Type B pancreatic cell (in vitro differentiated cells): ENCODE measurements at regions not wholly inside any gene's neighbourhood (a gene's known extent, or its start where the extent isn't known, plus 50 kb on each side); places are given as distances from the start of the nearest gene placed in this dataset.

Source experiments
- DNase-seq: peaks from one replicate; pipeline ENCODE4 v3.0.0; 2021; ENCODE audit warnings: mixed read lengths; ENCODE audit not compliant: unreplicated experiment; ENCODE audit errors: extremely low spot score
- H3K27ac Mint-ChIP-seq: 2 replicates; pipeline ENCODE4 v1.8.0; 2021; ENCODE audit warnings: mild to moderate bottlenecking, mixed read lengths
- H3K27me3 Mint-ChIP-seq: 2 replicates; pipeline ENCODE4 v1.8.0; 2021; ENCODE audit warnings: mixed read lengths
- H3K36me3 Mint-ChIP-seq: 2 replicates; pipeline ENCODE4 v1.8.0; 2021; ENCODE audit warnings: mixed read lengths
- H3K4me1 Mint-ChIP-seq: one replicate; pipeline ENCODE4 v1.8.0; 2021; ENCODE audit warnings: mixed read lengths; ENCODE audit not compliant: unreplicated experiment
- H3K4me3 Mint-ChIP-seq: 2 replicates; pipeline ENCODE4 v1.8.0; 2021; ENCODE audit warnings: mild to moderate bottlenecking, mixed read lengths
- H3K9me3 Mint-ChIP-seq: 2 replicates; pipeline ENCODE4 v1.8.0; 2021; ENCODE audit warnings: mixed read lengths
- CTCF ChIP-seq: fragments of 200-600 bp; sonication (generic); conservative IDR thresholded peaks from 2 replicates; pipeline ENCODE4 v1.5.0; 2021; ENCODE audit warnings: antibody characterized with exemption, mild to moderate bottlenecking

- DNase-seq = no peak
- Mint-ChIP-seq H3K4me3 (no peak overlapping the region), H3K4me1 (no peaks in the 10 kb centered on the region), H3K27me3 (no peaks in the 10 kb centered on the region), H3K36me3 (no peaks in the 10 kb centered on the region), H3K27ac (no peak overlapping the region), H3K9me3 (no peaks in the 10 kb centered on the region)
- TF ChIP-seq CTCF = no peak
These were observed 1337.9 kb upstream of the EPHA6 start for GRCh38 chr3:95476534-95476933.

GRCh38 chr3:95506174-95506573 lies 1308.2 kb upstream of the EPHA6 start:
- Mint-ChIP-seq H3K27me3 (no peaks in the 10 kb centered on the region), H3K4me1 (no peaks in the 10 kb centered on the region), H3K9me3 (no peaks in the 10 kb centered on the region), H3K4me3 (no peak overlapping the region), H3K27ac (no peak overlapping the region), H3K36me3 (no peaks in the 10 kb centered on the region)
- no peak for TF ChIP-seq CTCF
- no peak for DNase-seq

GRCh38 chr3:95508124-95508523 lies 1306.3 kb upstream of the EPHA6 start:
- Mint-ChIP-seq H3K27ac (no peak overlapping the region), H3K9me3 (no peaks in the 10 kb centered on the region), H3K36me3 (no peaks in the 10 kb centered on the region), H3K4me3 (no peak overlapping the region), H3K27me3 (no peaks in the 10 kb centered on the region), H3K4me1 (no peaks in the 10 kb centered on the region)
- TF ChIP-seq CTCF = no peak
- DNase-seq = no peak

GRCh38 chr3:95511828-95512227 lies 1302.6 kb upstream of the EPHA6 start:
- no peak for TF ChIP-seq CTCF
- Mint-ChIP-seq H3K27ac (no peak overlapping the region), H3K9me3 (no peaks in the 10 kb centered on the region), H3K27me3 (no peaks in the 10 kb centered on the region), H3K36me3 (no peaks in the 10 kb centered on the region), H3K4me1 (no peaks in the 10 kb centered on the region), H3K4me3 (no peak overlapping the region)
- DNase-seq = no peak

GRCh38 chr3:95514260-95514659 lies 1300.1 kb upstream of the EPHA6 start:
- DNase-seq = no peak
- no peak for TF ChIP-seq CTCF
- Mint-ChIP-seq H3K4me1 (no peaks in the 10 kb centered on the region), H3K27me3 (no peaks in the 10 kb centered on the region), H3K27ac (no peak overlapping the region), H3K9me3 (no peaks in the 10 kb centered on the region), H3K36me3 (no peaks in the 10 kb centered on the region), H3K4me3 (no peak overlapping the region)

GRCh38 chr3:95521396-95521795 lies 1293.0 kb upstream of the EPHA6 start:
- no peak for TF ChIP-seq CTCF
- no peaks in the 10 kb centered on the region for H3K4me1 Mint-ChIP-seq
- no peaks in the 10 kb centered on the region for H3K36me3 Mint-ChIP-seq
- H3K27ac Mint-ChIP-seq = no peak overlapping the region
- no peak for DNase-seq
- H3K9me3 Mint-ChIP-seq = no peaks in the 10 kb centered on the region
- H3K4me3 Mint-ChIP-seq = no peak overlapping the region
- no peaks in the 10 kb centered on the region for H3K27me3 Mint-ChIP-seq
